ENCODE measurements at regions not wholly inside any gene's neighbourhood (a gene's known extent, or its start where the extent isn't known, plus 50 kb on each side); places are given as distances from the start of the nearest gene placed in this dataset.

- no peaks in the 10 kb centered on the region for H3K9me3 ChIP-seq
- no peaks in the 10 kb centered on the region for H3K27me3 ChIP-seq
- no peak for TF ChIP-seq POLR2AphosphoS5 (IDR thresholded peaks at IDR 0.05)
- TF ChIP-seq POLR2A (IDR thresholded peaks at IDR 0.05): no peak
- no peak for TF ChIP-seq CTCF (IDR thresholded peaks at IDR 0.05)
- no peak for TF ChIP-seq EP300 (IDR thresholded peaks at IDR 0.05)
- no peaks in the 10 kb centered on the region for H3K36me3 ChIP-seq
- no peak for ATAC-seq
- H3K4me1 ChIP-seq: peaks cover 0 to 21% (median 0%) of the 10 kb centered on the region in 3 donors
- H3K4me3 ChIP-seq: no peak overlapping the region
- 67 to 68% methylated on average over 6 of the region's 6 CpGs for WGBS, 2 donors (ENCODE audit: low coverage in 1 of 2)
- no peak overlapping the region for H3K27ac ChIP-seq
Observed at GRCh38 chr10:59085711-59086502, 90.5 kb upstream of the PHYHIPL start.

- TF ChIP-seq CTCF (IDR thresholded peaks at IDR 0.05): no peak
- no peak for TF ChIP-seq POLR2A (IDR thresholded peaks at IDR 0.05)
- TF ChIP-seq POLR2AphosphoS5 (IDR thresholded peaks at IDR 0.05): no peak
- no peak for TF ChIP-seq EP300 (IDR thresholded peaks at IDR 0.05)
- ATAC-seq: peak; percentile 36
- no peaks in the 10 kb centered on the region for H3K27me3 ChIP-seq
- H3K36me3 ChIP-seq: no peaks in the 10 kb centered on the region
- peaks cover 0 to 8% (median 0%) of the 10 kb centered on the region in 3 donors for H3K4me1 ChIP-seq
- H3K9me3 ChIP-seq: no peaks in the 10 kb centered on the region
- no peak overlapping the region for H3K27ac ChIP-seq
- H3K4me3 ChIP-seq: no peak overlapping the region
Observed at GRCh38 chr10:59087486-59087885, 89.0 kb upstream of the PHYHIPL start.

GRCh38 chr10:59088912-59089573 is 87.4 kb upstream of the PHYHIPL start:
- H3K4me3 ChIP-seq: no peak overlapping the region
- peaks cover 0 to 21% (median 2%) of the 10 kb centered on the region in 3 donors for H3K4me1 ChIP-seq
- no peak overlapping the region for H3K27ac ChIP-seq
- H3K9me3 ChIP-seq: no peaks in the 10 kb centered on the region
- WGBS, 2 donors (ENCODE audit: low coverage in 1 of 2): 89 to 93% methylated on average over 4 to 6 of the region's 11 CpGs
- no peak for ATAC-seq
- H3K27me3 ChIP-seq: no peaks in the 10 kb centered on the region
- TF ChIP-seq POLR2A (IDR thresholded peaks at IDR 0.05) (no peak), CTCF (IDR thresholded peaks at IDR 0.05) (no peak), POLR2AphosphoS5 (IDR thresholded peaks at IDR 0.05) (no peak), EP300 (IDR thresholded peaks at IDR 0.05) (no peak)
- no peaks in the 10 kb centered on the region for H3K36me3 ChIP-seq

GRCh38 chr10:59090817-59091622 is 85.4 kb upstream of the PHYHIPL start:
- no peak for TF ChIP-seq POLR2AphosphoS5 (IDR thresholded peaks at IDR 0.05)
- no peak for TF ChIP-seq POLR2A (IDR thresholded peaks at IDR 0.05)
- no peak for TF ChIP-seq EP300 (IDR thresholded peaks at IDR 0.05)
- TF ChIP-seq CTCF (IDR thresholded peaks at IDR 0.05): no peak
- no peaks in the 10 kb centered on the region for H3K36me3 ChIP-seq
- H3K4me1 ChIP-seq: peaks cover 0 to 14% (median 2%) of the 10 kb centered on the region in 3 donors
- ATAC-seq: no peak
- 64 to 80% methylated on average over 3 of the region's 3 CpGs for WGBS, 2 donors (ENCODE audit: low coverage in 1 of 2)
- H3K27ac ChIP-seq: no peak overlapping the region
- no peaks in the 10 kb centered on the region for H3K27me3 ChIP-seq
- no peaks in the 10 kb centered on the region for H3K9me3 ChIP-seq
- H3K4me3 ChIP-seq: no peak overlapping the region
